HL-60 (cell line): ENCODE measurements at regions not wholly inside any gene's neighbourhood (a gene's known extent, or its start where the extent isn't known, plus 50 kb on each side); places are given as distances from the start of the nearest gene placed in this dataset.
"Not testable (repeated sequence)": the region's sequence is repeated elsewhere in the genome, so short reads cannot be mapped to it uniquely, and the experiment has no call there.

Experiments
- DNase-seq, 2 experiments: peaks; one replicate each; pipeline ENCODE4 v3.0.0-alpha.2; 2010 to 2020; ENCODE audit warnings: low read depth in 1 of 2, low spot score in 1 of 2
- H3K27ac ChIP-seq: fragments of 250-450 bp; sonication (Bioruptor Pico); replicated peaks from 2 replicates; pipeline ENCODE4 v1.5.1; 2020; ENCODE audit warnings: mild to moderate bottlenecking, moderate library complexity
- H3K27me3 ChIP-seq: fragments of 250-450 bp; sonication (Bioruptor Pico); 2 replicates; pipeline ENCODE4 v1.5.1; 2021; ENCODE audit warnings: mild to moderate bottlenecking, moderate library complexity; ENCODE audit not compliant: insufficient read depth, poor library complexity, severe bottlenecking
- H3K4me3 ChIP-seq: replicated peaks from 2 replicates; pipeline ENCODE4 v1.5.1; 2011; ENCODE audit warnings: mild to moderate bottlenecking, control low read depth, low read length; ENCODE audit not compliant: insufficient read depth
- CTCF ChIP-seq: IDR thresholded peaks from one replicate; pipeline ENCODE4 v1.5.1; 2011; ENCODE audit warnings: low read length, control low read depth, inconsistent platforms; ENCODE audit not compliant: insufficient read depth
- GABPA ChIP-seq: IDR thresholded peaks from 2 replicates; pipeline ENCODE4 v1.6.1; 2012; ENCODE audit warnings: low read depth
- POLR2AphosphoS5 ChIP-seq: IDR thresholded peaks from 2 replicates; pipeline ENCODE4 v1.6.1; 2012; ENCODE audit warnings: low read depth
- REST ChIP-seq: IDR thresholded peaks from 2 replicates; pipeline ENCODE4 v1.6.1; 2012; ENCODE audit warnings: low read depth; ENCODE audit not compliant: insufficient replicate concordance
- SPI1 ChIP-seq: IDR thresholded peaks from 2 replicates; pipeline ENCODE4 v1.6.1; 2012; ENCODE audit warnings: low read depth, mild to moderate bottlenecking, borderline replicate concordance

GRCh38 chr12:5280086-5280485 lies 151.8 kb upstream of the NTF3 start:
- no peak for TF ChIP-seq GABPA
- TF ChIP-seq CTCF, result no peak
- no peak for TF ChIP-seq REST
- TF ChIP-seq POLR2AphosphoS5, result no peak
- no peak for TF ChIP-seq SPI1
- H3K27me3 ChIP-seq, result no peaks in the 10 kb centered on the region
- no peak overlapping the region for H3K27ac ChIP-seq
- H3K4me3 ChIP-seq, result no peak overlapping the region
- no peak for DNase-seq

GRCh38 chr12:5290368-5290767 lies 141.5 kb upstream of the NTF3 start:
- not testable (repeated sequence) for H3K27me3 ChIP-seq, DNase-seq, H3K27ac ChIP-seq, H3K4me3 ChIP-seq

GRCh38 chr12:5292651-5293050 lies 139.3 kb upstream of the NTF3 start:
- no peak for DNase-seq
- no peak for TF ChIP-seq GABPA
- TF ChIP-seq CTCF, result no peak
- no peak for TF ChIP-seq POLR2AphosphoS5
- no peak for TF ChIP-seq SPI1
- TF ChIP-seq REST, result no peak
- Histone ChIP-seq H3K4me3 (no peak overlapping the region), H3K27me3 (no peaks in the 10 kb centered on the region), H3K27ac (no peak overlapping the region)

- no peak overlapping the region for H3K4me3 ChIP-seq
- no peak for DNase-seq
- H3K27me3 ChIP-seq, result no peaks in the 10 kb centered on the region
- no peak overlapping the region for H3K27ac ChIP-seq
- TF ChIP-seq POLR2AphosphoS5 (no peak), GABPA (no peak), SPI1 (no peak), REST (no peak), CTCF (no peak)
Observed at GRCh38 chr12:5293773-5294172, 138.1 kb upstream of the NTF3 start.
